Heart left ventricle (tissue), 16 donors: ENCODE measurements at regions not wholly inside any gene's neighbourhood (a gene's known extent, or its start where the extent isn't known, plus 50 kb on each side); places are given as distances from the start of the nearest gene placed in this dataset.

Experiments used
- ATAC-seq, 4 donors: fragments of 200-7000 bp; cut with Tn5 transposase; one replicate each; pipeline ENCODE4 v1.9.1; 2020 to 2022; ENCODE audit warnings: moderate library complexity in 4 of 4, mild to moderate bottlenecking in 3 of 4, moderate number of reproducible peaks in 1 of 4
- DNase-seq, 5 donors: peaks; one replicate each; pipeline ENCODE4 v3.0.0-alpha.2; 2020
- H3K27ac ChIP-seq, 12 donors: fragments of 200-600 bp; sonication (generic) in 4 of 12; one replicate each; pipeline versions ENCODE4 v1.5.0 to v1.8.0; 2016 to 2022; ENCODE audit warnings: mild to moderate bottlenecking in 2 of 12
- H3K27me3 ChIP-seq, 9 donors: fragments of 200-600 bp; sonication (generic) in 2 of 9; one replicate each; pipeline versions ENCODE4 v1.5.1 to v1.8.0; 2016 to 2022; ENCODE audit warnings: mild to moderate bottlenecking in 3 of 9
- H3K36me3 ChIP-seq, 9 donors: fragments of 200-600 bp; sonication (generic) in 2 of 9; one replicate each; pipeline versions ENCODE4 v1.5.0 to v1.8.0; 2018 to 2022; ENCODE audit warnings: mild to moderate bottlenecking in 2 of 9
- H3K4me1 ChIP-seq, 12 donors: fragments of 200-600 bp; sonication (generic) in 4 of 12; one replicate each; pipeline versions ENCODE4 v1.5.0 to v1.8.0; 2016 to 2022; ENCODE audit warnings: mild to moderate bottlenecking in 3 of 12
- H3K4me3 ChIP-seq, 12 donors: fragments of 200-600 bp; sonication (generic) in 4 of 12; one replicate each; pipeline versions ENCODE4 v1.5.0 to v1.8.0; 2017 to 2022; ENCODE audit warnings: mild to moderate bottlenecking in 9 of 12, moderate library complexity in 4 of 12
- H3K9me3 ChIP-seq, 12 donors: fragments of 200-600 bp; sonication (generic) in 4 of 12; one replicate each; pipeline versions ENCODE4 v1.5.0 to v1.8.0; 2016 to 2022; ENCODE audit warnings: mild to moderate bottlenecking in 1 of 12
- POLR2A ChIP-seq, 2 donors: fragments of 450-650 bp; IDR thresholded peaks; one replicate each; pipeline ENCODE4 v1.6.1; 2017; ENCODE audit warnings: antibody characterized with exemption in 2 of 2, mild to moderate bottlenecking in 2 of 2, moderate library complexity in 2 of 2
- WGBS, 4 donors: extraction: QIAGEN DNeasy Blood & Tissue Kit in 2 of 4; methylation state at CpG; one replicate each; pipeline versions ENCODE4 v1.1.5 to v1.1.7; 2013 to 2018; 5-methylcytosine and 5-hydroxymethylcytosine counted together
- intact Hi-C, 10 donors: fragments of 100-400 bp; cut with DNase I; formaldehyde crosslinking; loops; one replicate each; pipeline versions ENCODE4 v1.11.1 to v1.14.2; 2022
- TF ChIP-seq, protein P1 (sequence below), 12 donors: fragments of 200-600 bp; sonication (generic) in 4 of 12; IDR thresholded peaks; one replicate each; pipeline versions ENCODE4 v1.5.0 to v1.8.0; 2018 to 2022; ENCODE audit warnings: antibody characterized with exemption in 12 of 12, mild to moderate bottlenecking in 5 of 12
- donor health status: ischemic (EF 13 %, LVEDD 7.1; RV severe dilation, severe dysfunction).
- donor health status: healthy with polysubstance abuse.
- donor health status: DM: no; HTN: yes; CAD: no.
- donor health status: DM: no; HTN: no; CAD: no.
- donor health status: ischemic (EF 25% LVEDD 6.9; RV normal size, moderate dysfunction).
- donor health status: ischemic (EF 25% LVEDD 5.7; RV mildly dilated, moderate dysfunction).
- donor health status: healthy.
- donor health status: DM: yes; HTN: yes; CAD: no.
- donor health status: ischemic (EF 35%, LVEDD 5.7; RV mildly dilated, moderate dysfunction).
- donor health status: nonischemic (EF 11% LVEDD 7.7; RV severe dilation, severe dysfunction).
- donor health status: DM: yes; HTN: yes; CAD: no.
- donor health status: PGD.
- donor health status: ischemic (EF 29% LVEDD 5.4; RV normal size, mild dysfunction).
- donor health status: nonischemic (EF 23%, LVEDD 6.1; RV moderate dilation, normal function).

- no peaks in the 10 kb centered on the region for H3K4me1 ChIP-seq
- H3K36me3 ChIP-seq: no peaks in the 10 kb centered on the region
- H3K4me3 ChIP-seq: no peak overlapping the region
- 36 to 56% (median 45%) methylated on average over 1 of the region's 1 CpG for WGBS, 4 donors
- H3K27ac ChIP-seq: no peak overlapping the region
- H3K9me3 ChIP-seq: peaks cover 0 to 11% (median 0%) of the 10 kb centered on the region in 12 donors
- DNase-seq (no peak), ATAC-seq (no peak)
- TF ChIP-seq, protein P1, sequence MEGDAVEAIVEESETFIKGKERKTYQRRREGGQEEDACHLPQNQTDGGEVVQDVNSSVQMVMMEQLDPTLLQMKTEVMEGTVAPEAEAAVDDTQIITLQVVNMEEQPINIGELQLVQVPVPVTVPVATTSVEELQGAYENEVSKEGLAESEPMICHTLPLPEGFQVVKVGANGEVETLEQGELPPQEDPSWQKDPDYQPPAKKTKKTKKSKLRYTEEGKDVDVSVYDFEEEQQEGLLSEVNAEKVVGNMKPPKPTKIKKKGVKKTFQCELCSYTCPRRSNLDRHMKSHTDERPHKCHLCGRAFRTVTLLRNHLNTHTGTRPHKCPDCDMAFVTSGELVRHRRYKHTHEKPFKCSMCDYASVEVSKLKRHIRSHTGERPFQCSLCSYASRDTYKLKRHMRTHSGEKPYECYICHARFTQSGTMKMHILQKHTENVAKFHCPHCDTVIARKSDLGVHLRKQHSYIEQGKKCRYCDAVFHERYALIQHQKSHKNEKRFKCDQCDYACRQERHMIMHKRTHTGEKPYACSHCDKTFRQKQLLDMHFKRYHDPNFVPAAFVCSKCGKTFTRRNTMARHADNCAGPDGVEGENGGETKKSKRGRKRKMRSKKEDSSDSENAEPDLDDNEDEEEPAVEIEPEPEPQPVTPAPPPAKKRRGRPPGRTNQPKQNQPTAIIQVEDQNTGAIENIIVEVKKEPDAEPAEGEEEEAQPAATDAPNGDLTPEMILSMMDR (IDR thresholded peaks at IDR 0.05): no peak
- TF ChIP-seq POLR2A (IDR thresholded peaks at IDR 0.05): no peak
- H3K27me3 ChIP-seq: no peaks in the 10 kb centered on the region
- intact Hi-C loops: no loop called here
Measured at GRCh38 chr6:81130969-81131368, 621.5 kb downstream of the TENT5A start.

DNA sequence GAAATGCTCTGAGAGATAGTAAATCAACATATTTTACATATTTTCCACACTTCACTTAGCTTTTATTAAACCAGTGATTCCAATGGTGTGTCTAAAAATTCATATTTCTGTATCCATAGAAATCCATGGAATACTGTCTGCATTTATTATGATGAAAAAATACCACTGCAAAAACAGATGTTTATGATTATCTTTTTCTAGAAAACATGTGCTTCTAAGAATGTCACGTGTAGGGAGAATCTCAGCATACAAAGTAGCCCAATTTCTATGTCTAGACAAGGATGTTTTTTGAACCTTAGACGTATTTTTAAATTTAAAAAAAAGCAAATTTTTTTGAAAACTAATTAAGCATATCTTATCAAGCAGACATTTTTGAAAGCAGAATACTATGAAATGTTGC lies 622.4 kb downstream of the TENT5A start:
- ATAC-seq: no peak

GRCh38 chr6:81128671-81129070 lies 623.8 kb downstream of the TENT5A start:
- no peaks in the 10 kb centered on the region for H3K27me3 ChIP-seq
- TF ChIP-seq, protein P1 (IDR thresholded peaks at IDR 0.05): no peak
- TF ChIP-seq POLR2A (IDR thresholded peaks at IDR 0.05): no peak
- intact Hi-C loops: no loop called here
- no peaks in the 10 kb centered on the region for H3K9me3 ChIP-seq
- H3K36me3 ChIP-seq: no peaks in the 10 kb centered on the region
- no peak overlapping the region for H3K27ac ChIP-seq
- ATAC-seq: no peak
- no peak for DNase-seq
- H3K4me3 ChIP-seq: no peak overlapping the region
- WGBS, 4 donors: 63 to 68% (median 66%) methylated on average over 1 of the region's 1 CpG
- H3K4me1 ChIP-seq: no peaks in the 10 kb centered on the region

More for the DNA sequence above, 622.4 kb downstream of the TENT5A start:
- H3K27ac ChIP-seq: no peak overlapping the region
- TF ChIP-seq POLR2A (IDR thresholded peaks at IDR 0.05): no peak
- TF ChIP-seq, protein P1 (IDR thresholded peaks at IDR 0.05): no peak
- H3K27me3 ChIP-seq: no peaks in the 10 kb centered on the region
- DNase-seq: no peak
- intact Hi-C loops: no loop called here
- H3K9me3 ChIP-seq: peaks cover 0 to 4% (median 0%) of the 10 kb centered on the region in 12 donors
- WGBS, 4 donors: 56 to 73% (median 67%) methylated on average over 2 of the region's 2 CpGs
- no peak overlapping the region for H3K4me3 ChIP-seq
- no peaks in the 10 kb centered on the region for H3K36me3 ChIP-seq
- H3K4me1 ChIP-seq: no peaks in the 10 kb centered on the region

DNA sequence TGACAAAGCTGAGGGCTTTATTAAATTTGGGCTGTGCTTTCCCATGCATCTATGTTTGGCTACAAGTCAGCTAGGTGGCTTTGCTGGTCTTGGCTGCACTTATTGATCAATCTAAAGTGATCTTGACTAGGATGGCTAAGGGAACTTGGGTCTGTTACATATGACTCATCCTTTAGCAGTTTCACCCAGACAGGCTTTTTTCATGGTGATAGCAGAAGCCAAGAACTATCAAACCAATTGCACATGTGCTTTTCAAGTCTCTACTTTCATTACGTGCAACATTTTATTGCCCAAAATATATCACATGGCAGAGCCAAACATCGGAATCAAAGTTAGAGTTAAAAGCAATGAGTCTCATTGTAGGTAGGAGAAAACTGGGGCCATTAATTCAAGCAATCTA lies 626.3 kb downstream of the TENT5A start:
- no peak for TF ChIP-seq POLR2A (IDR thresholded peaks at IDR 0.05)
- TF ChIP-seq, protein P1 (IDR thresholded peaks at IDR 0.05): no peak
- Histone ChIP-seq H3K9me3 (peaks cover 0 to 6% (median 0%) of the 10 kb centered on the region in 12 donors), H3K27ac (no peak overlapping the region), H3K27me3 (peaks cover 0 to 2% (median 0%) of the 10 kb centered on the region in 9 donors), H3K36me3 (no peaks in the 10 kb centered on the region), H3K4me3 (no peak overlapping the region), H3K4me1 (no peaks in the 10 kb centered on the region)
- DNase-seq: no peak
- ATAC-seq: no peak
- intact Hi-C loops: no loop called here
- WGBS, 4 donors: 80 to 87% (median 85%) methylated on average over 2 of the region's 2 CpGs
